OCI-LY7 (cell line): ENCODE measurements at regions not wholly inside any gene's neighbourhood (a gene's known extent, or its start where the extent isn't known, plus 50 kb on each side); places are given as distances from the start of the nearest gene placed in this dataset.

Source experiments
- BruUV-seq: library from RNA; stranded (reverse); fragments of 400-500 nt; replicated peaks from 2 replicates; lab custom pipeline; 2021; lab: Mats Ljungman, UMichigan
- CTCF ChIA-PET: fragments of 300-600 bp; sonication (Branson Sonifier 250); formaldehyde crosslinking; loops from one replicate; lab custom pipeline; 2022; ENCODE audit warnings: antibody characterized with exemption; ENCODE audit not compliant: unreplicated experiment; lab: Charles Lee
- POLR2A ChIA-PET: fragments of 300-600 bp; sonication (Branson Sonifier 250); formaldehyde crosslinking; loops from one replicate; lab custom pipeline; 2022; ENCODE audit warnings: antibody characterized with exemption; lab: Charles Lee
- DNase-seq: peaks from one replicate; pipeline ENCODE4 v3.0.0-alpha.2; 2015; ENCODE audit warnings: low spot score
- H2AFZ ChIP-seq: fragments of 200-600 bp; sonication (generic), shearing (Covaris generic); 2 replicates; pipeline ENCODE4 v1.6.1; 2014; ENCODE audit warnings: mild to moderate bottlenecking, antibody characterized with exemption, low read length, moderate library complexity
- H3K27ac ChIP-seq: fragments of 200-600 bp; sonication (generic); 2 replicates; pipeline ENCODE4 v1.5.1; 2014; ENCODE audit warnings: mixed run types, low read depth, mild to moderate bottlenecking, moderate library complexity, low read length, inconsistent platforms; ENCODE audit not compliant: poor library complexity, severe bottlenecking
- H3K36me3 ChIP-seq: fragments of 200-600 bp; sonication (generic); 2 replicates; pipeline ENCODE4 v1.6.1; 2014; ENCODE audit warnings: mild to moderate bottlenecking, antibody characterized with exemption, low read length, moderate library complexity, mixed read lengths; ENCODE audit not compliant: insufficient read depth
- H3K4me1 ChIP-seq: fragments of 200-600 bp; sonication (generic); 2 replicates; pipeline ENCODE4 v1.5.1; 2014; ENCODE audit warnings: mild to moderate bottlenecking, low read length; ENCODE audit not compliant: insufficient read depth, poor library complexity, severe bottlenecking
- H3K4me2 ChIP-seq: fragments of 200-600 bp; sonication (generic); 2 replicates; pipeline ENCODE4 v1.6.1; 2014; ENCODE audit warnings: mild to moderate bottlenecking, low read length
- H3K4me3 ChIP-seq: fragments of 200-600 bp; sonication (generic); 2 replicates; pipeline ENCODE4 v1.5.1; 2014; ENCODE audit warnings: mild to moderate bottlenecking, low read depth, low read length; ENCODE audit not compliant: poor library complexity, severe bottlenecking
- H3K79me2 ChIP-seq: fragments of 200-600 bp; sonication (generic); 2 replicates; pipeline ENCODE4 v1.6.1; 2016; ENCODE audit warnings: low read depth, mild to moderate bottlenecking, low read length, moderate library complexity, mixed read lengths; ENCODE audit not compliant: insufficient read depth
- H3K9me2 ChIP-seq: fragments of 200-600 bp; sonication (generic); 2 replicates; pipeline ENCODE4 v1.6.1; 2016; ENCODE audit warnings: mild to moderate bottlenecking, low read length, mixed read lengths; ENCODE audit not compliant: insufficient read depth
- H3K9me3 ChIP-seq: fragments of 200-600 bp; sonication (generic); 2 replicates; pipeline ENCODE4 v1.6.1; 2014; ENCODE audit warnings: mild to moderate bottlenecking, mixed run types, low read length, mixed read lengths
- H4K20me1 ChIP-seq: fragments of 200-600 bp; sonication (generic); 2 replicates; pipeline ENCODE4 v1.6.1; 2014; ENCODE audit warnings: mild to moderate bottlenecking, antibody characterized with exemption, low read length, moderate library complexity, mixed read lengths; ENCODE audit not compliant: insufficient read depth
- CTCF ChIP-seq: fragments of 200-600 bp; sonication (generic); conservative IDR thresholded peaks from 2 replicates; pipeline ENCODE4 v1.5.1; 2014; ENCODE audit warnings: mild to moderate bottlenecking, antibody characterized with exemption, low read length, moderate library complexity, mixed read lengths
- EZH2phosphoT487 ChIP-seq: fragments of 200-600 bp; sonication (generic); IDR thresholded peaks from 2 replicates; pipeline ENCODE4 v1.6.1; 2018; ENCODE audit warnings: low read depth, borderline replicate concordance, mild to moderate bottlenecking, mixed run types, antibody characterized with exemption, low read length, moderate library complexity, mixed read lengths
- intact Hi-C: fragments of 100-400 bp; cut with micrococcal nuclease; formaldehyde crosslinking; loops from one replicate; pipeline ENCODE4 v1.10.0; 2022; ENCODE audit not compliant: unreplicated experiment

- H3K9me2 ChIP-seq, result no peaks in the 10 kb centered on the region
- intact Hi-C loops, result no loop called here
- CTCF ChIA-PET, result no interaction called here
- TF ChIP-seq CTCF, result 0 out of 2 replicates have a peak, but pooled peaks have one; percentile 36
- TF ChIP-seq EZH2phosphoT487, result no peak
- no peaks in the 10 kb centered on the region for H3K4me1 ChIP-seq
- DNase-seq, result no peak
- H3K4me3 ChIP-seq, result no peak overlapping the region
- H2AFZ ChIP-seq, result no peak overlapping the region
- H3K36me3 ChIP-seq, result no peaks in the 10 kb centered on the region
- no peak overlapping the region for H3K27ac ChIP-seq
- POLR2A ChIA-PET, result no interaction called here
- no peaks in the 10 kb centered on the region for H3K9me3 ChIP-seq
- H4K20me1 ChIP-seq, result no peaks in the 10 kb centered on the region
- H3K4me2 ChIP-seq, result no peak overlapping the region
- BruUV-seq, result no TSS peak
- no peaks in the 10 kb centered on the region for H3K79me2 ChIP-seq
These were observed 68.3 kb downstream of the ALG10B start for GRCh38 chr12:38384816-38385378.

- H3K9me2 ChIP-seq, result no peaks in the 10 kb centered on the region
- H3K4me3 ChIP-seq, result no peak overlapping the region
- H3K27ac ChIP-seq, result no peak overlapping the region
- no peak for DNase-seq
- H3K9me3 ChIP-seq, result no peaks in the 10 kb centered on the region
- no peaks in the 10 kb centered on the region for H3K79me2 ChIP-seq
- H2AFZ ChIP-seq, result no peak overlapping the region
- BruUV-seq, result no TSS peak
- no peaks in the 10 kb centered on the region for H3K36me3 ChIP-seq
- H3K4me2 ChIP-seq, result no peak overlapping the region
- no peaks in the 10 kb centered on the region for H4K20me1 ChIP-seq
- POLR2A ChIA-PET, result interaction anchor here (0.7 kb wide), 1 partner anchor 975 kb away, joined by 4 read pairs; no protein-coding TSS in a partner anchor
- intact Hi-C loops, result no loop called here
- no peaks in the 10 kb centered on the region for H3K4me1 ChIP-seq
- CTCF ChIA-PET, result no interaction called here
- TF ChIP-seq EZH2phosphoT487 (no peak), CTCF (no peak)
These were observed 68.9 kb downstream of the ALG10B start for GRCh38 chr12:38385486-38385885.

GRCh38 chr12:38386205-38386985 lies 69.8 kb downstream of the ALG10B start:
- Histone ChIP-seq H3K4me3 (no peak overlapping the region), H3K4me1 (no peaks in the 10 kb centered on the region), H3K36me3 (no peaks in the 10 kb centered on the region), H4K20me1 (no peaks in the 10 kb centered on the region), H3K9me2 (no peaks in the 10 kb centered on the region), H3K4me2 (no peak overlapping the region), H3K9me3 (no peaks in the 10 kb centered on the region), H2AFZ (no peak overlapping the region), H3K27ac (no peak overlapping the region), H3K79me2 (no peaks in the 10 kb centered on the region)
- BruUV-seq, result no TSS peak
- no peak for DNase-seq
- TF ChIP-seq CTCF, result no peak
- no peak for TF ChIP-seq EZH2phosphoT487
- POLR2A ChIA-PET, result interaction anchor here (0.7 kb wide), 1 partner anchor 974 kb away, joined by 4 read pairs; no protein-coding TSS in a partner anchor
- intact Hi-C loops, result no loop called here
- CTCF ChIA-PET, result no interaction called here
